ENCODE measurements at regions not wholly inside any gene's neighbourhood (a gene's known extent, or its start where the extent isn't known, plus 50 kb on each side); places are given as distances from the start of the nearest gene placed in this dataset.

GRCh38 chr1:82220754-82221153, 420.0 kb downstream of the ADGRL2 start:
- no peak for FAIRE-seq

- no peak for FAIRE-seq
Observed at GRCh38 chr1:82219841-82220240, 419.1 kb downstream of the ADGRL2 start.

GRCh38 chr1:82218846-82219245, 418.1 kb downstream of the ADGRL2 start:
- FAIRE-seq: no peak

GRCh38 chr1:82215853-82216175, 415.1 kb downstream of the ADGRL2 start:
- no peak for FAIRE-seq

GRCh38 chr1:82215056-82215852, 414.5 kb downstream of the ADGRL2 start:
- FAIRE-seq: no peak

- FAIRE-seq: no peak
Observed at GRCh38 chr1:82214606-82215005, 413.9 kb downstream of the ADGRL2 start.

GRCh38 chr1:82197606-82198005, 396.9 kb downstream of the ADGRL2 start:
- no peak for FAIRE-seq

- no peak for FAIRE-seq
Observed at GRCh38 chr1:82195245-82195644, 394.5 kb downstream of the ADGRL2 start.

- FAIRE-seq: no peak
Observed at GRCh38 chr1:82185084-82185483, 384.4 kb downstream of the ADGRL2 start.

GRCh38 chr1:82181846-82182245, 381.1 kb downstream of the ADGRL2 start:
- FAIRE-seq: no peak

GRCh38 chr1:82179131-82179530, 378.4 kb downstream of the ADGRL2 start:
- no peak for FAIRE-seq

GRCh38 chr1:82177192-82177591, 376.5 kb downstream of the ADGRL2 start:
- no peak for FAIRE-seq

- no peak for FAIRE-seq
Observed at GRCh38 chr1:82171955-82172354, 371.2 kb downstream of the ADGRL2 start.

- no peak for FAIRE-seq
Observed at GRCh38 chr1:82168482-82168881, 367.7 kb downstream of the ADGRL2 start.

GRCh38 chr1:82165304-82165703, 364.6 kb downstream of the ADGRL2 start:
- no peak for FAIRE-seq

- no peak for FAIRE-seq
Observed at GRCh38 chr1:82162486-82163420, 362.0 kb downstream of the ADGRL2 start.

GRCh38 chr1:82161700-82162141, 361.0 kb downstream of the ADGRL2 start:
- FAIRE-seq: no peak

- FAIRE-seq: no peak
Observed at GRCh38 chr1:82160903-82161302, 360.2 kb downstream of the ADGRL2 start.

- no peak for FAIRE-seq
Observed at GRCh38 chr1:82160036-82160435, 359.3 kb downstream of the ADGRL2 start.

- FAIRE-seq: no peak
Observed at GRCh38 chr1:82158981-82159380, 358.2 kb downstream of the ADGRL2 start.

- no peak for FAIRE-seq
Observed at GRCh38 chr1:82154219-82154970, 353.7 kb downstream of the ADGRL2 start.

- no peak for FAIRE-seq
Observed at GRCh38 chr1:82153752-82154151, 353.0 kb downstream of the ADGRL2 start.

GRCh38 chr1:82153272-82153629, 352.5 kb downstream of the ADGRL2 start:
- FAIRE-seq: no peak
